ENCODE measurements at regions not wholly inside any gene's neighbourhood (a gene's known extent, or its start where the extent isn't known, plus 50 kb on each side); places are given as distances from the start of the nearest gene placed in this dataset.

DNA sequence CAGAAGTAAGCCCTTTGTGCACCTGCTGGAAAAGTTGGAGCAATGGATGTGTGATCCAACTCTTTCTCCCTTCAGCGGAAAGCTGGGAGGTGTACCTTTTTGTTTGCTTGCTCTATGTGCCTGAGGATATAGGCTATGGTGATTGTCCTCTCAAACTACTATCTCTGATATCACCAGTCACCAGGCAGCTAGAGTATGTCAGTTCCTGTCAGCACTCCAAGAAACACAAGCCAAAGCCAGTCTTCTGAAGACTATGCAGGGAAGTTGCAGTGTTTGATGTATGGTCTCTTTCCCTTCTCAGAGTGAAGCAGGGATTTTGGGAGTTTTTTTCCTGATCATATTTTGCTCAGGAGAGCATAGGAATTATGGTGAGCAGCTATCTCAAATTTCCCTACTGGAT, 146.4 kb downstream of the PTH2R start (continued):
- TF ChIP-seq, protein P1, sequence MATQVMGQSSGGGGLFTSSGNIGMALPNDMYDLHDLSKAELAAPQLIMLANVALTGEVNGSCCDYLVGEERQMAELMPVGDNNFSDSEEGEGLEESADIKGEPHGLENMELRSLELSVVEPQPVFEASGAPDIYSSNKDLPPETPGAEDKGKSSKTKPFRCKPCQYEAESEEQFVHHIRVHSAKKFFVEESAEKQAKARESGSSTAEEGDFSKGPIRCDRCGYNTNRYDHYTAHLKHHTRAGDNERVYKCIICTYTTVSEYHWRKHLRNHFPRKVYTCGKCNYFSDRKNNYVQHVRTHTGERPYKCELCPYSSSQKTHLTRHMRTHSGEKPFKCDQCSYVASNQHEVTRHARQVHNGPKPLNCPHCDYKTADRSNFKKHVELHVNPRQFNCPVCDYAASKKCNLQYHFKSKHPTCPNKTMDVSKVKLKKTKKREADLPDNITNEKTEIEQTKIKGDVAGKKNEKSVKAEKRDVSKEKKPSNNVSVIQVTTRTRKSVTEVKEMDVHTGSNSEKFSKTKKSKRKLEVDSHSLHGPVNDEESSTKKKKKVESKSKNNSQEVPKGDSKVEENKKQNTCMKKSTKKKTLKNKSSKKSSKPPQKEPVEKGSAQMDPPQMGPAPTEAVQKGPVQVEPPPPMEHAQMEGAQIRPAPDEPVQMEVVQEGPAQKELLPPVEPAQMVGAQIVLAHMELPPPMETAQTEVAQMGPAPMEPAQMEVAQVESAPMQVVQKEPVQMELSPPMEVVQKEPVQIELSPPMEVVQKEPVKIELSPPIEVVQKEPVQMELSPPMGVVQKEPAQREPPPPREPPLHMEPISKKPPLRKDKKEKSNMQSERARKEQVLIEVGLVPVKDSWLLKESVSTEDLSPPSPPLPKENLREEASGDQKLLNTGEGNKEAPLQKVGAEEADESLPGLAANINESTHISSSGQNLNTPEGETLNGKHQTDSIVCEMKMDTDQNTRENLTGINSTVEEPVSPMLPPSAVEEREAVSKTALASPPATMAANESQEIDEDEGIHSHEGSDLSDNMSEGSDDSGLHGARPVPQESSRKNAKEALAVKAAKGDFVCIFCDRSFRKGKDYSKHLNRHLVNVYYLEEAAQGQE (IDR thresholded peaks at IDR 0.05; ENCODE audit: unreplicated experiment), result no peak
- no peak for TF ChIP-seq EZH2 (IDR thresholded peaks at IDR 0.05; ENCODE audit: low read depth, unreplicated experiment)
- TF ChIP-seq POLR2AphosphoS5 (IDR thresholded peaks at IDR 0.05; ENCODE audit: low read depth), result no peak
- TF ChIP-seq NANOG (IDR thresholded peaks at IDR 0.05; ENCODE audit: borderline replicate concordance), result no peak
- TF ChIP-seq, protein P2, sequence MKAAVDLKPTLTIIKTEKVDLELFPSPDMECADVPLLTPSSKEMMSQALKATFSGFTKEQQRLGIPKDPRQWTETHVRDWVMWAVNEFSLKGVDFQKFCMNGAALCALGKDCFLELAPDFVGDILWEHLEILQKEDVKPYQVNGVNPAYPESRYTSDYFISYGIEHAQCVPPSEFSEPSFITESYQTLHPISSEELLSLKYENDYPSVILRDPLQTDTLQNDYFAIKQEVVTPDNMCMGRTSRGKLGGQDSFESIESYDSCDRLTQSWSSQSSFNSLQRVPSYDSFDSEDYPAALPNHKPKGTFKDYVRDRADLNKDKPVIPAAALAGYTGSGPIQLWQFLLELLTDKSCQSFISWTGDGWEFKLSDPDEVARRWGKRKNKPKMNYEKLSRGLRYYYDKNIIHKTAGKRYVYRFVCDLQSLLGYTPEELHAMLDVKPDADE (IDR thresholded peaks at IDR 0.05), result no peak
- no peak for TF ChIP-seq JUNB (IDR thresholded peaks at IDR 0.05; ENCODE audit: unreplicated experiment)
- no peak for TF ChIP-seq STAT1 (IDR thresholded peaks at IDR 0.05; ENCODE audit: unreplicated experiment)
- TF ChIP-seq ZNF331 (CRISPR knock-in tag; IDR thresholded peaks at IDR 0.05; ENCODE audit: low read depth), result no peak
- TF ChIP-seq CREB1 (CRISPR knock-in tag; IDR thresholded peaks at IDR 0.05; ENCODE audit: low read depth), result no peak
- no peak for TF ChIP-seq EZH2phosphoT487 (IDR thresholded peaks at IDR 0.05; ENCODE audit: unreplicated experiment)
- TF ChIP-seq CTCF (conservative IDR thresholded peaks at IDR 0.05; ENCODE audit: low read depth in 2 of 2), result no peak

DNA sequence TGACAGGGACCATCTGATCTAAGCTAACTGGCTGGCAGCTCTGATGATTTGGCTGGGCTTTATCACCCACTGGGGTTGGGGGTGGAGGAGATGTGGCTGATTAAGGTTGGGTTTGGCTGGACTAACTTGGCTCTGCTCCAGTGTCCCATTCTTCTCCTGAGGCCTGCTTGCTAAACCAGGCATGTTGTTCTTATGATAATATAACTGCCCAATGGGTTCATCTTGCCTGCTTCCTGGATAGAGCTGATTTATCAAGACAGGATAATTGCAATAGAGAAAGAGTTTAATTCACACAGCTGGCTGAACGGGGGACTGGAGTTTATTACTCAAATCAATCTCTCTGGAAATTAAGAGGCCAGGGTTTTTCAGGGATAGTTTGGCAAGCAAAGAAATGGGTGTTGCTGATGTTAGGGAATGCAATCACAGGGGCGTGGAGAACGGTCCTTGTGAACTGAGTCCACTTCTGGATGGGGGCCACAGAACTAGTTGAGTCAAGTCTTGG, 150.4 kb downstream of the PTH2R start:
- Mint-ChIP-seq H3K9me3 (peaks cover 7% of the 10 kb centered on the region; the same call in 2 of the 3 replicates), H3K36me3 (ENCODE audit: low read depth) (no peaks in the 10 kb centered on the region)
- H3K79me2 ChIP-seq (replicated peaks; ENCODE audit: insufficient read depth), result no peaks in the 10 kb centered on the region
- TF ChIP-seq EZH2phosphoT487 (IDR thresholded peaks at IDR 0.05; ENCODE audit: unreplicated experiment) (no peak), CREB1 (CRISPR knock-in tag; IDR thresholded peaks at IDR 0.05; ENCODE audit: low read depth) (no peak), ZNF114 (CRISPR knock-in tag; IDR thresholded peaks at IDR 0.05) (no peak), STAT1 (IDR thresholded peaks at IDR 0.05; ENCODE audit: unreplicated experiment) (no peak), POLR2AphosphoS5 (IDR thresholded peaks at IDR 0.05; ENCODE audit: low read depth) (no peak), EZH2 (IDR thresholded peaks at IDR 0.05; ENCODE audit: low read depth, unreplicated experiment) (no peak)
- TF ChIP-seq, protein P3, sequence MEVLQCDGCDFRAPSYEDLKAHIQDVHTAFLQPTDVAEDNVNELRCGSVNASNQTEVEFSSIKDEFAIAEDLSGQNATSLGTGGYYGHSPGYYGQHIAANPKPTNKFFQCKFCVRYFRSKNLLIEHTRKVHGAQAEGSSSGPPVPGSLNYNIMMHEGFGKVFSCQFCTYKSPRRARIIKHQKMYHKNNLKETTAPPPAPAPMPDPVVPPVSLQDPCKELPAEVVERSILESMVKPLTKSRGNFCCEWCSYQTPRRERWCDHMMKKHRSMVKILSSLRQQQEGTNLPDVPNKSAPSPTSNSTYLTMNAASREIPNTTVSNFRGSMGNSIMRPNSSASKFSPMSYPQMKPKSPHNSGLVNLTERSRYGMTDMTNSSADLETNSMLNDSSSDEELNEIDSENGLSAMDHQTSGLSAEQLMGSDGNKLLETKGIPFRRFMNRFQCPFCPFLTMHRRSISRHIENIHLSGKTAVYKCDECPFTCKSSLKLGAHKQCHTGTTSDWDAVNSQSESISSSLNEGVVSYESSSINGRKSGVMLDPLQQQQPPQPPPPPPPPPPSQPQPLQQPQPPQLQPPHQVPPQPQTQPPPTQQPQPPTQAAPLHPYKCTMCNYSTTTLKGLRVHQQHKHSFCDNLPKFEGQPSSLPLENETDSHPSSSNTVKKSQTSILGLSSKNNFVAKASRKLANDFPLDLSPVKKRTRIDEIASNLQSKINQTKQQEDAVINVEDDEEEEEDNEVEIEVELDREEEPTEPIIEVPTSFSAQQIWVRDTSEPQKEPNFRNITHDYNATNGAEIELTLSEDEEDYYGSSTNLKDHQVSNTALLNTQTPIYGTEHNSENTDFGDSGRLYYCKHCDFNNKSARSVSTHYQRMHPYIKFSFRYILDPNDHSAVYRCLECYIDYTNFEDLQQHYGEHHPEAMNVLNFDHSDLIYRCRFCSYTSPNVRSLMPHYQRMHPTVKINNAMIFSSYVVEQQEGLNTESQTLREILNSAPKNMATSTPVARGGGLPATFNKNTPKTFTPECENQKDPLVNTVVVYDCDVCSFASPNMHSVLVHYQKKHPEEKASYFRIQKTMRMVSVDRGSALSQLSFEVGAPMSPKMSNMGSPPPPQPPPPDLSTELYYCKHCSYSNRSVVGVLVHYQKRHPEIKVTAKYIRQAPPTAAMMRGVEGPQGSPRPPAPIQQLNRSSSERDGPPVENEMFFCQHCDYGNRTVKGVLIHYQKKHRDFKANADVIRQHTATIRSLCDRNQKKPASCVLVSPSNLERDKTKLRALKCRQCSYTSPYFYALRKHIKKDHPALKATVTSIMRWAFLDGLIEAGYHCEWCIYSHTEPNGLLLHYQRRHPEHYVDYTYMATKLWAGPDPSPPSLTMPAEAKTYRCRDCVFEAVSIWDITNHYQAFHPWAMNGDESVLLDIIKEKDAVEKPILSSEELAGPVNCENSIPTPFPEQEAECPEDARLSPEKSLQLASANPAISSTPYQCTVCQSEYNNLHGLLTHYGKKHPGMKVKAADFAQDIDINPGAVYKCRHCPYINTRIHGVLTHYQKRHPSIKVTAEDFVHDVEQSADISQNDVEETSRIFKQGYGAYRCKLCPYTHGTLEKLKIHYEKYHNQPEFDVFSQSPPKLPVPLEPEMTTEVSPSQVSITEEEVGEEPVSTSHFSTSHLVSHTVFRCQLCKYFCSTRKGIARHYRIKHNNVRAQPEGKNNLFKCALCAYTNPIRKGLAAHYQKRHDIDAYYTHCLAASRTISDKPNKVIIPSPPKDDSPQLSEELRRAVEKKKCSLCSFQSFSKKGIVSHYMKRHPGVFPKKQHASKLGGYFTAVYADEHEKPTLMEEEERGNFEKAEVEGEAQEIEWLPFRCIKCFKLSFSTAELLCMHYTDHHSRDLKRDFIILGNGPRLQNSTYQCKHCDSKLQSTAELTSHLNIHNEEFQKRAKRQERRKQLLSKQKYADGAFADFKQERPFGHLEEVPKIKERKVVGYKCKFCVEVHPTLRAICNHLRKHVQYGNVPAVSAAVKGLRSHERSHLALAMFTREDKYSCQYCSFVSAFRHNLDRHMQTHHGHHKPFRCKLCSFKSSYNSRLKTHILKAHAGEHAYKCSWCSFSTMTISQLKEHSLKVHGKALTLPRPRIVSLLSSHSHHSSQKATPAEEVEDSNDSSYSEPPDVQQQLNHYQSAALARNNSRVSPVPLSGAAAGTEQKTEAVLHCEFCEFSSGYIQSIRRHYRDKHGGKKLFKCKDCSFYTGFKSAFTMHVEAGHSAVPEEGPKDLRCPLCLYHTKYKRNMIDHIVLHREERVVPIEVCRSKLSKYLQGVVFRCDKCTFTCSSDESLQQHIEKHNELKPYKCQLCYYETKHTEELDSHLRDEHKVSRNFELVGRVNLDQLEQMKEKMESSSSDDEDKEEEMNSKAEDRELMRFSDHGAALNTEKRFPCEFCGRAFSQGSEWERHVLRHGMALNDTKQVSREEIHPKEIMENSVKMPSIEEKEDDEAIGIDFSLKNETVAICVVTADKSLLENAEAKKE (CRISPR knock-in tag; IDR thresholded peaks at IDR 0.05), result no peak

More for the DNA sequence above, 150.4 kb downstream of the PTH2R start:
- Histone ChIP-seq H2AFZ (0 out of 2 replicates have a peak overlapping the region, but pooled peaks have one; percentile 21), H3K36me3 (ENCODE audit: insufficient read depth) (no peaks in the 10 kb centered on the region), H3K27ac (ENCODE audit: low read depth) (no peak overlapping the region), H3K4me2 (no peak overlapping the region), H4K20me1 (replicated peaks; ENCODE audit: insufficient read depth) (no peaks in the 10 kb centered on the region), H3K4me1 (ENCODE audit: insufficient read depth) (no peaks in the 10 kb centered on the region), H3F3A (replicated peaks; ENCODE audit: low read depth) (no peaks in the 10 kb centered on the region), H3K9me2 (ENCODE audit: insufficient read depth) (no peaks in the 10 kb centered on the region), H3K27me3 (ENCODE audit: insufficient read depth) (no peaks in the 10 kb centered on the region), H3K4me3 (no peak overlapping the region)
- Mint-ChIP-seq H3K27me3 (ENCODE audit: insufficient read depth, low read depth, poor library complexity) (peaks cover 5% of the 10 kb centered on the region), H3K4me3 (no peak overlapping the region), H3K27ac (no peak overlapping the region), H3K4me1 (peaks cover 3% of the 10 kb centered on the region)
- ATAC-seq, result no peak
- no peak for DNase-seq (ENCODE audit: low spot score)
